A549 (cell line): ENCODE measurements at regions not wholly inside any gene's neighbourhood (a gene's known extent, or its start where the extent isn't known, plus 50 kb on each side); places are given as distances from the start of the nearest gene placed in this dataset.

ENCODE experiments used
- ATAC-seq, 2 experiments: fragments of 200-7000 bp in 1 of 2; fragments of >200 bp in 1 of 2; cut with Nextera tagmentation in 1 of 2; cut with Tn5 transposase in 1 of 2; 3 replicates each; pipeline versions ENCODE4 v1.8.0 to v1.9.1; 2018 to 2020; ENCODE audit warnings: mild to moderate bottlenecking in 1 of 2, moderate library complexity in 1 of 2
- CTCF ChIA-PET: fragments of 300-600 bp; sonication (Branson Sonifier 250); formaldehyde crosslinking; extraction: SDS; loops from one replicate; lab custom pipeline; 2021; ENCODE audit warnings: antibody characterized with exemption, inconsistent platforms; lab: Yijun Ruan, JAX
- POLR2A ChIA-PET: fragments of 350-600 bp; formaldehyde crosslinking; extraction: SDS; loops from one replicate; lab custom pipeline; 2021; ENCODE audit warnings: antibody characterized with exemption, inconsistent platforms; lab: Yijun Ruan, JAX
- DNase-seq, 2 experiments: peaks; one replicate each; pipeline versions ENCODE4 v3.0.0 to v3.0.0-alpha.2; 2011 to 2016; ENCODE audit warnings: low read depth in 1 of 2, low spot score in 1 of 2
- FAIRE-seq: peaks from 2 replicates; lab custom pipeline; 2011; peaks lifted over from hg19 to GRCh38; lab: Jason Lieb, UNC
- H3K27ac ChIP-seq, 2 experiments: fragments of >200 bp; sonication (Bioruptor Twin); formaldehyde crosslinking; 3 replicates each; pipeline ENCODE4 v1.5.1; 2016 to 2017
- H3K4me1 ChIP-seq: fragments of >200 bp; sonication (Bioruptor Twin); formaldehyde crosslinking; 3 replicates; pipeline ENCODE4 v1.6.1; 2016
- H3K4me2 ChIP-seq: fragments of >200 bp; sonication (Bioruptor Twin); formaldehyde crosslinking; 3 replicates; pipeline ENCODE4 v1.6.1; 2016
- H3K4me3 ChIP-seq: fragments of >200 bp; sonication (Bioruptor Twin); formaldehyde crosslinking; 3 replicates; pipeline ENCODE4 v1.5.1; 2016
- H3K9me3 ChIP-seq: fragments of >200 bp; sonication (Bioruptor Twin); formaldehyde crosslinking; 3 replicates; pipeline ENCODE4 v1.6.1; 2016
- BCL3 ChIP-seq: fragments of >200 bp; sonication (Bioruptor Twin); formaldehyde crosslinking; IDR thresholded peaks from 3 replicates; pipeline ENCODE4 v1.6.1; 2016
- BHLHE40 ChIP-seq: IDR thresholded peaks from 2 replicates; pipeline ENCODE4 v1.6.1; 2012; ENCODE audit warnings: low read depth, low read length, inconsistent platforms
- CBX2 ChIP-seq: fragments of 200-600 bp; sonication (generic); IDR thresholded peaks from 2 replicates; pipeline ENCODE4 v1.6.1; 2016; ENCODE audit warnings: low read depth, mild to moderate bottlenecking, borderline replicate concordance
- CBX8 ChIP-seq: fragments of 200-600 bp; sonication (generic); IDR thresholded peaks from 2 replicates; pipeline ENCODE4 v1.6.1; 2016
- CHD2 ChIP-seq: fragments of 150-350 bp; IDR thresholded peaks from 2 replicates; pipeline ENCODE4 v1.6.1; 2014; ENCODE audit warnings: low read length; ENCODE audit not compliant: partially characterized antibody
- CHD4 ChIP-seq: fragments of 200-600 bp; sonication (generic); IDR thresholded peaks from 2 replicates; pipeline ENCODE4 v1.6.1; 2016; ENCODE audit warnings: antibody characterized with exemption, mild to moderate bottlenecking, borderline replicate concordance
- EHMT2 ChIP-seq: fragments of 200-600 bp; sonication (generic); IDR thresholded peaks from 2 replicates; pipeline ENCODE4 v1.6.1; 2016; ENCODE audit warnings: antibody characterized with exemption, low read depth, mild to moderate bottlenecking, moderate library complexity
- ESRRA ChIP-seq: fragments of 150-350 bp; IDR thresholded peaks from 2 replicates; pipeline ENCODE4 v1.6.1; 2014; ENCODE audit warnings: mild to moderate bottlenecking, low read length, borderline replicate concordance
- FOSB ChIP-seq: fragments of 250-450 bp; sonication (Bioruptor Pico); IDR thresholded peaks from 2 replicates; pipeline ENCODE4 v1.5.0; 2020; ENCODE audit warnings: mild to moderate bottlenecking, moderate library complexity
- FOSL2 ChIP-seq, 2 experiments: fragments of 450-650 bp in 1 of 2; fragments of >200 bp in 1 of 2; sonication (Bioruptor Twin) in 1 of 2; formaldehyde crosslinking; IDR thresholded peaks; 2 replicates each; pipeline versions ENCODE4 v1.5.0 to v1.6.1; 2016 to 2020; ENCODE audit warnings: mild to moderate bottlenecking in 1 of 2, moderate library complexity in 1 of 2
- FOXS1 ChIP-seq: fragments of 250-450 bp; sonication (Bioruptor Pico); IDR thresholded peaks from 2 replicates; pipeline ENCODE4 v1.5.0; 2020; ENCODE audit warnings: mild to moderate bottlenecking, moderate library complexity
- HDAC2 ChIP-seq: fragments of 200-600 bp; sonication (generic); IDR thresholded peaks from 2 replicates; pipeline ENCODE4 v1.6.1; 2016
- HEYL ChIP-seq: fragments of 250-450 bp; sonication (Bioruptor Pico); IDR thresholded peaks from 2 replicates; pipeline ENCODE4 v1.8.0; 2021; ENCODE audit warnings: mild to moderate bottlenecking, moderate library complexity
- HOXB13 ChIP-seq: fragments of 250-450 bp; sonication (Bioruptor Pico); IDR thresholded peaks from 2 replicates; pipeline ENCODE4 v1.5.0; 2020; ENCODE audit warnings: low read depth, mild to moderate bottlenecking, moderate library complexity
- JUNB ChIP-seq: fragments of >200 bp; sonication (Bioruptor Twin); formaldehyde crosslinking; IDR thresholded peaks from 2 replicates; pipeline ENCODE4 v1.6.1; 2016
- MYC ChIP-seq: IDR thresholded peaks from 2 replicates; pipeline ENCODE4 v1.6.1; 2012; ENCODE audit warnings: mild to moderate bottlenecking, inconsistent platforms, low read length, improper control_type of control experiment, borderline replicate concordance
- NPAS2 ChIP-seq: fragments of 250-450 bp; sonication (Bioruptor Pico); IDR thresholded peaks from 2 replicates; pipeline ENCODE4 v1.8.0; 2022; ENCODE audit warnings: mild to moderate bottlenecking, moderate library complexity, borderline replicate concordance
- NR3C1 ChIP-seq: fragments of >200 bp; sonication (Bioruptor Twin); formaldehyde crosslinking; IDR thresholded peaks from 3 replicates; pipeline ENCODE4 v1.6.1; 2017
- POLR2A ChIP-seq: IDR thresholded peaks from 2 replicates; pipeline ENCODE4 v1.6.1; 2012; ENCODE audit warnings: mild to moderate bottlenecking, low read length
- POLR2AphosphoS2 ChIP-seq: conservative IDR thresholded peaks from 2 replicates; pipeline ENCODE4 v1.6.1; 2012; ENCODE audit warnings: low read length, improper control_type of control experiment, inconsistent platforms
- RFX5 ChIP-seq: fragments of 450-650 bp; IDR thresholded peaks from 2 replicates; pipeline ENCODE4 v1.7.1; 2014; ENCODE audit warnings: antibody characterized with exemption, mild to moderate bottlenecking, moderate library complexity
- SMC3 ChIP-seq: fragments of >200 bp; sonication (Bioruptor Twin); formaldehyde crosslinking; IDR thresholded peaks from 3 replicates; pipeline ENCODE4 v1.6.1; 2018; ENCODE audit warnings: inconsistent platforms
- TP53 ChIP-seq: fragments of 250-450 bp; sonication (Bioruptor Pico); IDR thresholded peaks from 2 replicates; pipeline ENCODE4 v1.5.0; 2021; ENCODE audit warnings: mild to moderate bottlenecking, moderate library complexity
- ZFP36 ChIP-seq: fragments of 450-650 bp; IDR thresholded peaks from 2 replicates; pipeline ENCODE4 v1.6.1; 2014; ENCODE audit warnings: borderline replicate concordance; ENCODE audit not compliant: partially characterized antibody
- ZNF302 ChIP-seq: fragments of 250-450 bp; sonication (Bioruptor Pico); IDR thresholded peaks from 2 replicates; pipeline ENCODE4 v1.9.0; 2021; ENCODE audit warnings: inconsistent platforms, mild to moderate bottlenecking, moderate library complexity
- TF ChIP-seq, protein P1 (sequence below): IDR thresholded peaks from 2 replicates; pipeline ENCODE4 v1.6.1; 2012
- TF ChIP-seq, protein P2 (sequence below): fragments of 450-650 bp; IDR thresholded peaks from 2 replicates; pipeline ENCODE4 v1.6.1; 2014; ENCODE audit warnings: antibody characterized with exemption
- TF ChIP-seq, protein P3 (sequence below): fragments of 250-450 bp; sonication (Bioruptor Pico); IDR thresholded peaks from 2 replicates; pipeline ENCODE4 v1.5.0; 2021; ENCODE audit warnings: mild to moderate bottlenecking, moderate library complexity, borderline replicate concordance
- TF ChIP-seq, protein P4 (sequence below): fragments of >200 bp; sonication (Bioruptor Twin); formaldehyde crosslinking; IDR thresholded peaks from 2 replicates; pipeline ENCODE4 v1.6.1; 2016

- TF ChIP-seq TP53 (CRISPR knock-in tag), result no peak
- no peak for TF ChIP-seq JUNB
- no peak for TF ChIP-seq SMC3
- no peak for TF ChIP-seq FOSB (CRISPR knock-in tag)
- TF ChIP-seq, all 56 proteins: peak for 0
Measured at GRCh38 chr9:80787636-80788035, 901.7 kb downstream of the TLE1 start (continued).

- ATAC-seq, result no peak
- no peak for DNase-seq
- TF ChIP-seq HOXB13 (CRISPR knock-in tag) (no peak), CHD2 (no peak), ZNF302 (CRISPR knock-in tag) (no peak), CBX8 (no peak), NR3C1 (no peak), FOSL2 (IDR thresholded peaks at IDR 0.05) (no peak), FOSL2 (CRISPR knock-in tag; IDR thresholded peaks at IDR 0.05) (no peak), ZFP36 (no peak), HEYL (no peak)
- TF ChIP-seq, protein P1, sequence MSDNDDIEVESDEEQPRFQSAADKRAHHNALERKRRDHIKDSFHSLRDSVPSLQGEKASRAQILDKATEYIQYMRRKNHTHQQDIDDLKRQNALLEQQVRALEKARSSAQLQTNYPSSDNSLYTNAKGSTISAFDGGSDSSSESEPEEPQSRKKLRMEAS, result no peak
- TF ChIP-seq, protein P2, sequence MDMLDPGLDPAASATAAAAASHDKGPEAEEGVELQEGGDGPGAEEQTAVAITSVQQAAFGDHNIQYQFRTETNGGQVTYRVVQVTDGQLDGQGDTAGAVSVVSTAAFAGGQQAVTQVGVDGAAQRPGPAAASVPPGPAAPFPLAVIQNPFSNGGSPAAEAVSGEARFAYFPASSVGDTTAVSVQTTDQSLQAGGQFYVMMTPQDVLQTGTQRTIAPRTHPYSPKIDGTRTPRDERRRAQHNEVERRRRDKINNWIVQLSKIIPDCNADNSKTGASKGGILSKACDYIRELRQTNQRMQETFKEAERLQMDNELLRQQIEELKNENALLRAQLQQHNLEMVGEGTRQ, result no peak
- no peaks in the 10 kb centered on the region for H3K4me1 ChIP-seq
- FAIRE-seq, result peak; percentile 51
- POLR2A ChIA-PET, result no interaction called here
- H3K9me3 ChIP-seq, result no peaks in the 10 kb centered on the region
- no peak overlapping the region for H3K4me3 ChIP-seq
- CTCF ChIA-PET, result no interaction called here
- no peak overlapping the region for H3K27ac ChIP-seq
- no peak overlapping the region for H3K4me2 ChIP-seq
Measured at GRCh38 chr9:80784647-80785046, 904.7 kb downstream of the TLE1 start.

DNA sequence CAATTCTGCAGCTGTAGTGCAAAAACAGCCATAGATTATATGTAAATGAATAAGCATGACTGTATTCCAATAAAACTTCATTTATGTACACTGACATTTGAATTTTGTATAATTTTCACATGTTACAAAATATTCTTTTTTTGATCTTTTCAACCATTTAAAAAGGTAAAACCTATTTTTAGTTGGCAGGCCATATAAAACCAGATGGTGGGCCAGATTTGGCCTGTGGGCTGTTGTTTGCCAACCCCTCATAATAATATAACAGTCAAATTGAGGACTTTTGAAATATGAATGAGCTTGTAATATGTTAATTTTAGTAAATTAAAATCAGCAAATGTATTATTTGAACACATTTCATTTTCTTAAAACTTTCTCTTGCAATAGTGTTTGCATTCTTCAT, 913.4 kb downstream of the TLE1 start:
- ChIA-PET CTCF (no interaction called here), POLR2A (no interaction called here)
- H3K4me2 ChIP-seq, result no peak overlapping the region
- no peak overlapping the region for H3K27ac ChIP-seq
- DNase-seq (no peak), FAIRE-seq (peak; percentile 28), ATAC-seq (no peak)
- H3K4me3 ChIP-seq, result no peak overlapping the region
- H3K4me1 ChIP-seq, result no peaks in the 10 kb centered on the region
- TF ChIP-seq, protein P3, sequence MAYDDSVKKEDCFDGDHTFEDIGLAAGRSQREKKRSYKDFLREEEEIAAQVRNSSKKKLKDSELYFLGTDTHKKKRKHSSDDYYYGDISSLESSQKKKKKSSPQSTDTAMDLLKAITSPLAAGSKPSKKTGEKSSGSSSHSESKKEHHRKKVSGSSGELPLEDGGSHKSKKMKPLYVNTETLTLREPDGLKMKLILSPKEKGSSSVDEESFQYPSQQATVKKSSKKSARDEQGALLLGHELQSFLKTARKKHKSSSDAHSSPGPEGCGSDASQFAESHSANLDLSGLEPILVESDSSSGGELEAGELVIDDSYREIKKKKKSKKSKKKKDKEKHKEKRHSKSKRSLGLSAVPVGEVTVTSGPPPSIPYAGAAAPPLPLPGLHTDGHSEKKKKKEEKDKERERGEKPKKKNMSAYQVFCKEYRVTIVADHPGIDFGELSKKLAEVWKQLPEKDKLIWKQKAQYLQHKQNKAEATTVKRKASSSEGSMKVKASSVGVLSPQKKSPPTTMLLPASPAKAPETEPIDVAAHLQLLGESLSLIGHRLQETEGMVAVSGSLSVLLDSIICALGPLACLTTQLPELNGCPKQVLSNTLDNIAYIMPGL (CRISPR knock-in tag), result no peak
- TF ChIP-seq RFX5 (no peak), HOXB13 (CRISPR knock-in tag) (no peak), POLR2AphosphoS2 (no peak), BCL3 (no peak), CBX2 (no peak), MYC (no peak), FOXS1 (CRISPR knock-in tag) (no peak), POLR2A (no peak), EHMT2 (no peak), HDAC2 (no peak), BHLHE40 (no peak), CHD4 (no peak), ESRRA (no peak), SMC3 (no peak), NPAS2 (CRISPR knock-in tag) (no peak)
- TF ChIP-seq, protein P4, sequence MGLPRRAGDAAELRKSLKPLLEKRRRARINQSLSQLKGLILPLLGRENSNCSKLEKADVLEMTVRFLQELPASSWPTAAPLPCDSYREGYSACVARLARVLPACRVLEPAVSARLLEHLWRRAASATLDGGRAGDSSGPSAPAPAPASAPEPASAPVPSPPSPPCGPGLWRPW, result no peak
- H3K9me3 ChIP-seq, result no peaks in the 10 kb centered on the region
